ENCODE measurements at regions not wholly inside any gene's neighbourhood (a gene's known extent, or its start where the extent isn't known, plus 50 kb on each side); places are given as distances from the start of the nearest gene placed in this dataset.

DNA sequence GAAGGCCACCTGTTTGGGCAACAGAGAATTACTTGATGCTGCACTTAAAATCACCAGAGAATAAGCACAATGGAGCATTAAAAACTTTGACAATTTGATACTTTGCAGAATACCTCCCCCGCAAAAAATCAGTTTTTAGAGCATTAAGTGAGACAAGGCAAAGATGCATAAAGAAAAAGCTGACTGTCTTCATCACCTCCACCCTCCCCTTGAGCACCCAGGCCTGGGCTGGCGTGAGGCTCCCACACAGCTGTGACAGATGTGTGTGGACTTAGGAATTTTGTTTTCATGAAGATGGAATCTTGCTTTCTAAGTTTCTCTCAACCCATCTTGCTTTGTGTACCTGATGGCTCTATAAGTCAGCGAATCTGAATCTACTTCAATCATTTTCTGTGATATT is 242.2 kb downstream of the EMX2 start:
- TF ChIP-seq, protein P1, sequence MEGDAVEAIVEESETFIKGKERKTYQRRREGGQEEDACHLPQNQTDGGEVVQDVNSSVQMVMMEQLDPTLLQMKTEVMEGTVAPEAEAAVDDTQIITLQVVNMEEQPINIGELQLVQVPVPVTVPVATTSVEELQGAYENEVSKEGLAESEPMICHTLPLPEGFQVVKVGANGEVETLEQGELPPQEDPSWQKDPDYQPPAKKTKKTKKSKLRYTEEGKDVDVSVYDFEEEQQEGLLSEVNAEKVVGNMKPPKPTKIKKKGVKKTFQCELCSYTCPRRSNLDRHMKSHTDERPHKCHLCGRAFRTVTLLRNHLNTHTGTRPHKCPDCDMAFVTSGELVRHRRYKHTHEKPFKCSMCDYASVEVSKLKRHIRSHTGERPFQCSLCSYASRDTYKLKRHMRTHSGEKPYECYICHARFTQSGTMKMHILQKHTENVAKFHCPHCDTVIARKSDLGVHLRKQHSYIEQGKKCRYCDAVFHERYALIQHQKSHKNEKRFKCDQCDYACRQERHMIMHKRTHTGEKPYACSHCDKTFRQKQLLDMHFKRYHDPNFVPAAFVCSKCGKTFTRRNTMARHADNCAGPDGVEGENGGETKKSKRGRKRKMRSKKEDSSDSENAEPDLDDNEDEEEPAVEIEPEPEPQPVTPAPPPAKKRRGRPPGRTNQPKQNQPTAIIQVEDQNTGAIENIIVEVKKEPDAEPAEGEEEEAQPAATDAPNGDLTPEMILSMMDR (IDR thresholded peaks at IDR 0.05; ENCODE audit: low read length): no peak
- no peak for TF ChIP-seq EZH2 (IDR thresholded peaks at IDR 0.05; ENCODE audit: borderline replicate concordance, low read length)

Data from OCI-LY1 (cell line).